Hepatocyte (in vitro differentiated cells): ENCODE measurements at regions not wholly inside any gene's neighbourhood (a gene's known extent, or its start where the extent isn't known, plus 50 kb on each side); places are given as distances from the start of the nearest gene placed in this dataset.

ENCODE experiments used
- DNase-seq: peaks from one replicate; pipeline ENCODE4 v3.0.0-alpha.2; 2016; ENCODE audit warnings: low spot score
- H2AFZ ChIP-seq: fragments of 200-600 bp; sonication (generic); 2 replicates; pipeline ENCODE4 v1.6.0; 2016; ENCODE audit warnings: antibody characterized with exemption, mild to moderate bottlenecking
- H3K27ac ChIP-seq: fragments of 200-600 bp; sonication (generic); 2 replicates; pipeline ENCODE4 v1.5.1; 2016; ENCODE audit warnings: mild to moderate bottlenecking
- H3K27me3 ChIP-seq: fragments of 200-600 bp; sonication (generic); 2 replicates; pipeline ENCODE4 v1.6.1; 2016
- H3K36me3 ChIP-seq: fragments of 200-600 bp; sonication (generic); replicated peaks from 2 replicates; pipeline ENCODE4 v1.5.1; 2016; ENCODE audit warnings: low read depth; ENCODE audit not compliant: insufficient read depth
- H3K4me1 ChIP-seq: fragments of 200-600 bp; sonication (generic); 2 replicates; pipeline ENCODE4 v1.5.1; 2016; ENCODE audit warnings: mild to moderate bottlenecking, moderate library complexity; ENCODE audit not compliant: insufficient read depth
- H3K4me2 ChIP-seq: fragments of 200-600 bp; sonication (generic); 2 replicates; pipeline ENCODE4 v1.6.0; 2016
- H3K4me3 ChIP-seq: fragments of 200-600 bp; sonication (generic); 2 replicates; pipeline ENCODE4 v1.5.1; 2016; ENCODE audit warnings: mild to moderate bottlenecking
- H3K79me2 ChIP-seq: fragments of 200-600 bp; sonication (generic); 2 replicates; pipeline ENCODE4 v1.6.0; 2017; ENCODE audit warnings: mild to moderate bottlenecking
- H3K9me2 ChIP-seq: fragments of 200-600 bp; sonication (generic); replicated peaks from 2 replicates; pipeline ENCODE4 v1.6.0; 2017; ENCODE audit warnings: mild to moderate bottlenecking; ENCODE audit not compliant: insufficient read depth
- H3K9me3 ChIP-seq: fragments of 200-600 bp; sonication (generic); 2 replicates; pipeline ENCODE4 v1.5.1; 2016; ENCODE audit warnings: low read depth, mild to moderate bottlenecking
- H4K20me1 ChIP-seq: fragments of 200-600 bp; sonication (generic); 2 replicates; pipeline ENCODE4 v1.6.0; 2016; ENCODE audit warnings: mild to moderate bottlenecking; ENCODE audit not compliant: insufficient read depth, poor library complexity, severe bottlenecking
- CTCF ChIP-seq: fragments of 200-600 bp; sonication (generic); IDR thresholded peaks from 2 replicates; pipeline ENCODE4 v1.5.1; 2016; ENCODE audit warnings: antibody characterized with exemption, mild to moderate bottlenecking; ENCODE audit not compliant: poor library complexity
- EZH2 ChIP-seq: fragments of 200-600 bp; sonication (generic); IDR thresholded peaks from 2 replicates; pipeline ENCODE4 v1.6.1; 2016; ENCODE audit warnings: antibody characterized with exemption, mild to moderate bottlenecking, borderline replicate concordance
- EZH2phosphoT487 ChIP-seq: fragments of 200-600 bp; sonication (generic); IDR thresholded peaks from one replicate; pipeline ENCODE4 v1.6.1; 2018; ENCODE audit warnings: antibody characterized with exemption, mild to moderate bottlenecking, low read depth, moderate library complexity; ENCODE audit not compliant: unreplicated experiment, severe bottlenecking
- WGBS: methylation state at CpG from one replicate; pipeline ENCODE4 v1.1.6; 2016; ENCODE audit warnings: low lambda C conversion rate; ENCODE audit errors: missing lambda C conversion rate; 5-methylcytosine and 5-hydroxymethylcytosine counted together

GRCh38 chr2:41705634-41706033, 342.2 kb upstream of the PKDCC start:
- H3K27ac ChIP-seq, result no peak overlapping the region
- H3K9me3 ChIP-seq, result no peaks in the 10 kb centered on the region
- H3K27me3 ChIP-seq, result no peaks in the 10 kb centered on the region
- 48% methylated on average over 4 of the region's 4 CpGs for WGBS
- DNase-seq, result no peak
- no peak overlapping the region for H3K4me3 ChIP-seq
- no peaks in the 10 kb centered on the region for H3K9me2 ChIP-seq
- no peaks in the 10 kb centered on the region for H3K4me1 ChIP-seq
- no peaks in the 10 kb centered on the region for H3K36me3 ChIP-seq
- H3K4me2 ChIP-seq, result no peak overlapping the region
- no peak for TF ChIP-seq EZH2
- no peak for TF ChIP-seq CTCF
- TF ChIP-seq EZH2phosphoT487, result no peak
- no peaks in the 10 kb centered on the region for H3K79me2 ChIP-seq
- H4K20me1 ChIP-seq, result no peaks in the 10 kb centered on the region
- no peak overlapping the region for H2AFZ ChIP-seq

DNA sequence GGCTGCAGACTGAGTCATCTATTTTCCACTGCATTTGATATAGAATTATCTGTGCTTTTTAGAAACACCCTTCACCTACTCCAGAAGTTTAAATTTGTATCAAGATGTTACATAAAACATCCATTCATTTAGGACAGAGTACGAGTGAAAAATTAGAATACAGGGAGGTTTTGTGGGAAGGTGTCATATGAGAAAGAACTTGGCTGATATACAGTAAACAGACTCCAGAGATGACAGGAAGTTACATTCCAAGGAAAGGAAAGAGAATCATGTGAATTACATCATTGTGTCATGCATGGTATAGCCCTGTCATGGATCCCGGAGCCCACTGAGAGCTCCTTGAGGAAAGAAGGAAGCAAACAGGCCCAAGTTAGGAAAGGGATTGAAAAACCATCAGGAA, 341.5 kb upstream of the PKDCC start:
- no peak overlapping the region for H3K4me2 ChIP-seq
- H2AFZ ChIP-seq, result no peak overlapping the region
- DNase-seq, result no peak
- no peaks in the 10 kb centered on the region for H3K9me2 ChIP-seq
- H3K36me3 ChIP-seq, result no peaks in the 10 kb centered on the region
- H3K4me1 ChIP-seq, result no peaks in the 10 kb centered on the region
- WGBS, result 87% methylated on average over 2 of the region's 2 CpGs
- no peaks in the 10 kb centered on the region for H4K20me1 ChIP-seq
- H3K79me2 ChIP-seq, result no peaks in the 10 kb centered on the region
- no peak overlapping the region for H3K27ac ChIP-seq
- no peaks in the 10 kb centered on the region for H3K27me3 ChIP-seq
- no peaks in the 10 kb centered on the region for H3K9me3 ChIP-seq
- no peak for TF ChIP-seq EZH2
- no peak for TF ChIP-seq CTCF
- TF ChIP-seq EZH2phosphoT487, result no peak
- H3K4me3 ChIP-seq, result no peak overlapping the region

DNA sequence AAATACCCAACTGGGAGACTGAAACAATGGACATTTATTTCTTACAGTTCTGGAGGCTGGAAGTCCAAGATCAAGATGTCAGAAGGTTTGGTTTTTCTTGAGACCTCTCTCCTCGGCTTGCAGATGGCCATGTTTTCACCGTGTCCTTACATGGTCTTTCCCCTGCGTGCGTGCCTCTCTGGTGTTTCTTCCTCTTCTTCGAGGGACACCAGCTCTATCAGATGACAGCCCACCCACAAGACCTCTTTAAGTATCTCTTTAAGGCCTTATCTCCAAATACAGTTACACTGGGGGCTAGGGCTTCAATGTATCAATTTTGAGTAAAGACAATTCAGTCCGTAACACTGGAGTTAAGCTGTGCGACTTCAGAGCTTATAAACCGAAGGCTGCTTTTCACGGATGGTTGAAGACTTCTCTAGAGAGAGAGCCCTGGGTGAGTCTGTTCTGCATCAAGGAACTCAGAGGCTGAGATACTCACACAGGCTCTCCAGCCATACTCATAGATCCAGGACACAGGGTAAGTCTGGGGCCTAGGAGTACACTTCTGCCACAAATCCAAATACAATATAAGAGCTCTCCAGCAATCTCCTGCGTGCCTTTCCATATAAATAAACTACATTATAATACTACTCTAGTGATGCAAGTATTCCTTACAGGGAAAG, 339.9 kb upstream of the PKDCC start:
- 88% methylated on average over 10 of the region's 10 CpGs for WGBS
- H3K4me3 ChIP-seq, result no peak overlapping the region
- H2AFZ ChIP-seq, result no peak overlapping the region

More for the DNA sequence above, 339.9 kb upstream of the PKDCC start:
- DNase-seq, result no peak
- no peak for TF ChIP-seq EZH2phosphoT487
- no peak for TF ChIP-seq CTCF
- no peak for TF ChIP-seq EZH2
- no peaks in the 10 kb centered on the region for H3K4me1 ChIP-seq
- no peak overlapping the region for H3K27ac ChIP-seq
- H3K36me3 ChIP-seq, result no peaks in the 10 kb centered on the region
- no peaks in the 10 kb centered on the region for H4K20me1 ChIP-seq
- no peaks in the 10 kb centered on the region for H3K9me3 ChIP-seq
- H3K27me3 ChIP-seq, result no peaks in the 10 kb centered on the region
- no peaks in the 10 kb centered on the region for H3K79me2 ChIP-seq
- no peaks in the 10 kb centered on the region for H3K9me2 ChIP-seq
- H3K4me2 ChIP-seq, result no peak overlapping the region
